Activated CD4-positive, alpha-beta T cell treated with anti-CD3 and anti-CD28 coated beads for 1 hour (primary cell): ENCODE measurements at regions not wholly inside any gene's neighbourhood (a gene's known extent, or its start where the extent isn't known, plus 50 kb on each side); places are given as distances from the start of the nearest gene placed in this dataset.

Experiments used
- DNase-seq: peaks from one replicate; pipeline ENCODE4 v3.0.0-alpha.2; 2020

- no peak for DNase-seq
Measured at GRCh38 chr14:65225299-65226159, 123.2 kb upstream of the MAX start.

GRCh38 chr14:65226824-65227604 lies 124.7 kb upstream of the MAX start:
- DNase-seq = no peak

GRCh38 chr14:65228436-65228835 lies 126.1 kb upstream of the MAX start:
- no peak for DNase-seq

GRCh38 chr14:65228956-65229747 lies 126.8 kb upstream of the MAX start:
- DNase-seq = no peak

- no peak for DNase-seq
Measured at GRCh38 chr14:65229748-65230728, 127.7 kb upstream of the MAX start.

- DNase-seq = no peak
Measured at GRCh38 chr14:65231286-65231980, 129.1 kb upstream of the MAX start.

GRCh38 chr14:65234752-65235361 lies 132.5 kb upstream of the MAX start:
- DNase-seq = no peak

GRCh38 chr14:65237023-65237814 lies 134.9 kb upstream of the MAX start:
- no peak for DNase-seq

GRCh38 chr14:65237941-65238340 lies 135.6 kb upstream of the MAX start:
- no peak for DNase-seq

- DNase-seq = no peak
Measured at GRCh38 chr14:65238456-65238855, 136.1 kb upstream of the MAX start.

GRCh38 chr14:65239143-65239937 lies 137.0 kb upstream of the MAX start:
- no peak for DNase-seq

- no peak for DNase-seq
Measured at GRCh38 chr14:65239938-65240296, 137.6 kb upstream of the MAX start.

GRCh38 chr14:65241125-65241752 lies 138.9 kb upstream of the MAX start:
- no peak for DNase-seq

- DNase-seq = no peak
Measured at GRCh38 chr14:65242732-65243134, 140.4 kb upstream of the MAX start.

GRCh38 chr14:65243766-65244442 lies 141.6 kb upstream of the MAX start:
- DNase-seq = no peak

- no peak for DNase-seq
Measured at GRCh38 chr14:65249471-65250161, 147.3 kb upstream of the MAX start.

GRCh38 chr14:65250162-65250495 lies 147.8 kb upstream of the MAX start:
- DNase-seq = no peak

GRCh38 chr14:65251213-65251612 lies 148.9 kb upstream of the MAX start:
- no peak for DNase-seq
